ENCODE measurements at regions not wholly inside any gene's neighbourhood (a gene's known extent, or its start where the extent isn't known, plus 50 kb on each side); places are given as distances from the start of the nearest gene placed in this dataset.

GRCh38 chr16:63702981-63703590 is 1418.8 kb downstream of the CDH11 start:
- no peak overlapping the region for H2AFZ ChIP-seq (ENCODE audit: low read length)
- H3K4me1 ChIP-seq (ENCODE audit: control insufficient read depth in 2 of 2, insufficient read depth in 1 of 2, low read depth in 1 of 2, low read length in 2 of 2) = no peaks in the 10 kb centered on the region
- no peak overlapping the region for H4K91ac ChIP-seq (ENCODE audit: low read depth, low read length, poor library complexity)
- no peak overlapping the region for H2BK5ac ChIP-seq (ENCODE audit: low read length)
- DNase-seq (ENCODE audit: low spot score) = no peak
- H2BK120ac ChIP-seq (ENCODE audit: low read depth, low read length) = no peak overlapping the region
- no peak overlapping the region for H3K4ac ChIP-seq (ENCODE audit: low read length)
- H3K9ac ChIP-seq (ENCODE audit: low read depth, low read length, poor library complexity) = no peak overlapping the region
- no peak overlapping the region for H3K4me3 ChIP-seq (ENCODE audit: low read length in 2 of 2)
- no peak overlapping the region for H2BK12ac ChIP-seq (ENCODE audit: low read length)
- H3K9me3 ChIP-seq (replicated peaks in 1 of 2; ENCODE audit: control insufficient read depth in 2 of 2, insufficient read depth in 1 of 2, low read depth in 1 of 2, low read length in 2 of 2) = no peaks in the 10 kb centered on the region
- no peak overlapping the region for H2BK15ac ChIP-seq (ENCODE audit: low read length)
- no peaks in the 10 kb centered on the region for H3K79me1 ChIP-seq (ENCODE audit: low read depth, low read length)
- H3K4me2 ChIP-seq (ENCODE audit: insufficient read depth, low read length, poor library complexity, severe bottlenecking) = no peak overlapping the region
- H3K18ac ChIP-seq (ENCODE audit: low read length) = no peak overlapping the region
- no peak overlapping the region for H3K14ac ChIP-seq (ENCODE audit: low read length)
- no peak overlapping the region for H4K8ac ChIP-seq (ENCODE audit: low read depth, low read length)
- H3K23ac ChIP-seq (ENCODE audit: low read depth, low read length, poor library complexity) = no peak overlapping the region
- no peak overlapping the region for H2AK5ac ChIP-seq (ENCODE audit: low read depth, low read length)
- H3K36me3 ChIP-seq (replicated peaks in 1 of 2; ENCODE audit: control insufficient read depth in 2 of 2, insufficient read depth in 2 of 2, low read length in 2 of 2) = no peaks in the 10 kb centered on the region
- H3K27ac ChIP-seq (replicated peaks; ENCODE audit: low read length) = no peak overlapping the region
- WGBS, 2 donors (ENCODE audit: extremely low coverage in 2 of 2, insufficient read length in 2 of 2, insufficient replicate concordance in 1 of 2) = no CpG with 5 or more reads among the region's 11 CpGs
- H3K27me3 ChIP-seq (ENCODE audit: control insufficient read depth in 3 of 3, insufficient read depth in 3 of 3, low read depth in 1 of 3, low read length in 3 of 3) = no peaks in the 10 kb centered on the region

- H3K9me3 ChIP-seq (replicated peaks in 1 of 2; ENCODE audit: control insufficient read depth in 2 of 2, insufficient read depth in 1 of 2, low read depth in 1 of 2, low read length in 2 of 2) = no peaks in the 10 kb centered on the region
- no peak overlapping the region for H4K8ac ChIP-seq (ENCODE audit: low read depth, low read length)
- H2BK15ac ChIP-seq (ENCODE audit: low read length) = no peak overlapping the region
- H3K4me1 ChIP-seq (ENCODE audit: control insufficient read depth in 2 of 2, insufficient read depth in 1 of 2, low read depth in 1 of 2, low read length in 2 of 2) = no peaks in the 10 kb centered on the region
- no peaks in the 10 kb centered on the region for H3K79me1 ChIP-seq (ENCODE audit: low read depth, low read length)
- no peak overlapping the region for H3K23ac ChIP-seq (ENCODE audit: low read depth, low read length, poor library complexity)
- H3K14ac ChIP-seq (ENCODE audit: low read length) = no peak overlapping the region
- no peak overlapping the region for H4K91ac ChIP-seq (ENCODE audit: low read depth, low read length, poor library complexity)
- no peak overlapping the region for H3K4ac ChIP-seq (ENCODE audit: low read length)
- no peaks in the 10 kb centered on the region for H3K36me3 ChIP-seq (replicated peaks in 1 of 2; ENCODE audit: control insufficient read depth in 2 of 2, insufficient read depth in 2 of 2, low read length in 2 of 2)
- H2AFZ ChIP-seq (ENCODE audit: low read length) = no peak overlapping the region
- no peak overlapping the region for H3K9ac ChIP-seq (ENCODE audit: low read depth, low read length, poor library complexity)
- H2BK5ac ChIP-seq (ENCODE audit: low read length) = no peak overlapping the region
- H2BK12ac ChIP-seq (ENCODE audit: low read length) = no peak overlapping the region
- no peak overlapping the region for H3K4me3 ChIP-seq (ENCODE audit: low read length in 2 of 2)
- no peaks in the 10 kb centered on the region for H3K27me3 ChIP-seq (ENCODE audit: control insufficient read depth in 3 of 3, insufficient read depth in 3 of 3, low read depth in 1 of 3, low read length in 3 of 3)
- H3K18ac ChIP-seq (ENCODE audit: low read length) = no peak overlapping the region
- H3K27ac ChIP-seq (replicated peaks; ENCODE audit: low read length) = no peak overlapping the region
- DNase-seq (ENCODE audit: low spot score) = no peak
- no CpG with 5 or more reads among the region's 1 CpG for WGBS, 2 donors (ENCODE audit: extremely low coverage in 2 of 2, insufficient read length in 2 of 2, insufficient replicate concordance in 1 of 2)
- H3K4me2 ChIP-seq (ENCODE audit: insufficient read depth, low read length, poor library complexity, severe bottlenecking) = no peak overlapping the region
- no peak overlapping the region for H2AK5ac ChIP-seq (ENCODE audit: low read depth, low read length)
- no peak overlapping the region for H2BK120ac ChIP-seq (ENCODE audit: low read depth, low read length)
These were observed 1424.1 kb downstream of the CDH11 start for GRCh38 chr16:63697736-63698135.

- no peak overlapping the region for H3K4ac ChIP-seq (ENCODE audit: low read length)
- H3K36me3 ChIP-seq (replicated peaks in 1 of 2; ENCODE audit: control insufficient read depth in 2 of 2, insufficient read depth in 2 of 2, low read length in 2 of 2) = no peaks in the 10 kb centered on the region
- no peaks in the 10 kb centered on the region for H3K4me1 ChIP-seq (ENCODE audit: control insufficient read depth in 2 of 2, insufficient read depth in 1 of 2, low read depth in 1 of 2, low read length in 2 of 2)
- H3K9me3 ChIP-seq (replicated peaks in 1 of 2; ENCODE audit: control insufficient read depth in 2 of 2, insufficient read depth in 1 of 2, low read depth in 1 of 2, low read length in 2 of 2) = no peaks in the 10 kb centered on the region
- no peaks in the 10 kb centered on the region for H3K79me1 ChIP-seq (ENCODE audit: low read depth, low read length)
- no peak overlapping the region for H2AK5ac ChIP-seq (ENCODE audit: low read depth, low read length)
- H3K9ac ChIP-seq (ENCODE audit: low read depth, low read length, poor library complexity) = no peak overlapping the region
- H3K14ac ChIP-seq (ENCODE audit: low read length) = no peak overlapping the region
- H3K18ac ChIP-seq (ENCODE audit: low read length) = no peak overlapping the region
- no peak overlapping the region for H2BK15ac ChIP-seq (ENCODE audit: low read length)
- no peak overlapping the region for H4K8ac ChIP-seq (ENCODE audit: low read depth, low read length)
- no peak overlapping the region for H2BK12ac ChIP-seq (ENCODE audit: low read length)
- no peak overlapping the region for H3K27ac ChIP-seq (replicated peaks; ENCODE audit: low read length)
- no peak overlapping the region for H2AFZ ChIP-seq (ENCODE audit: low read length)
- no CpG with 5 or more reads among the region's 1 CpG for WGBS, 2 donors (ENCODE audit: extremely low coverage in 2 of 2, insufficient read length in 2 of 2, insufficient replicate concordance in 1 of 2)
- no peak overlapping the region for H3K23ac ChIP-seq (ENCODE audit: low read depth, low read length, poor library complexity)
- H3K27me3 ChIP-seq (ENCODE audit: control insufficient read depth in 3 of 3, insufficient read depth in 3 of 3, low read depth in 1 of 3, low read length in 3 of 3) = no peaks in the 10 kb centered on the region
- no peak overlapping the region for H3K4me3 ChIP-seq (ENCODE audit: low read length in 2 of 2)
- no peak overlapping the region for H4K91ac ChIP-seq (ENCODE audit: low read depth, low read length, poor library complexity)
- H3K4me2 ChIP-seq (ENCODE audit: insufficient read depth, low read length, poor library complexity, severe bottlenecking) = no peak overlapping the region
- H2BK5ac ChIP-seq (ENCODE audit: low read length) = no peak overlapping the region
- H2BK120ac ChIP-seq (ENCODE audit: low read depth, low read length) = no peak overlapping the region
- no peak for DNase-seq (ENCODE audit: low spot score)
These were observed 1426.5 kb downstream of the CDH11 start for GRCh38 chr16:63695347-63695746.

- Histone ChIP-seq H4K8ac (ENCODE audit: low read depth, low read length) (no peak overlapping the region), H2BK5ac (ENCODE audit: low read length) (no peak overlapping the region), H2BK12ac (ENCODE audit: low read length) (no peak overlapping the region), H2AFZ (ENCODE audit: low read length) (no peak overlapping the region), H2BK15ac (ENCODE audit: low read length) (no peak overlapping the region), H3K79me1 (ENCODE audit: low read depth, low read length) (no peaks in the 10 kb centered on the region), H3K4me2 (ENCODE audit: insufficient read depth, low read length, poor library complexity, severe bottlenecking) (no peak overlapping the region), H3K4ac (ENCODE audit: low read length) (no peak overlapping the region), H3K4me1 (ENCODE audit: control insufficient read depth in 2 of 2, insufficient read depth in 1 of 2, low read depth in 1 of 2, low read length in 2 of 2) (no peaks in the 10 kb centered on the region), H3K27ac (replicated peaks; ENCODE audit: low read length) (no peak overlapping the region), H3K9me3 (replicated peaks in 1 of 2; ENCODE audit: control insufficient read depth in 2 of 2, insufficient read depth in 1 of 2, low read depth in 1 of 2, low read length in 2 of 2) (peaks cover 0 to 1% of the 10 kb centered on the region in 2 donors), H4K91ac (ENCODE audit: low read depth, low read length, poor library complexity) (no peak overlapping the region), H2BK120ac (ENCODE audit: low read depth, low read length) (no peak overlapping the region), H3K4me3 (ENCODE audit: low read length in 2 of 2) (no peak overlapping the region), H3K18ac (ENCODE audit: low read length) (no peak overlapping the region), H2AK5ac (ENCODE audit: low read depth, low read length) (no peak overlapping the region), H3K36me3 (replicated peaks in 1 of 2; ENCODE audit: control insufficient read depth in 2 of 2, insufficient read depth in 2 of 2, low read length in 2 of 2) (no peaks in the 10 kb centered on the region), H3K27me3 (ENCODE audit: control insufficient read depth in 3 of 3, insufficient read depth in 3 of 3, low read depth in 1 of 3, low read length in 3 of 3) (no peaks in the 10 kb centered on the region), H3K14ac (ENCODE audit: low read length) (no peak overlapping the region), H3K23ac (ENCODE audit: low read depth, low read length, poor library complexity) (no peak overlapping the region), H3K9ac (ENCODE audit: low read depth, low read length, poor library complexity) (no peak overlapping the region)
- no CpG with 5 or more reads among the region's 7 CpGs for WGBS, 2 donors (ENCODE audit: extremely low coverage in 2 of 2, insufficient read length in 2 of 2, insufficient replicate concordance in 1 of 2)
- DNase-seq (ENCODE audit: low spot score) = no peak
These were observed 1430.9 kb downstream of the CDH11 start for GRCh38 chr16:63690961-63691360.
